K562 (cell line): ENCODE measurements at regions not wholly inside any gene's neighbourhood (a gene's known extent, or its start where the extent isn't known, plus 50 kb on each side); places are given as distances from the start of the nearest gene placed in this dataset.

Experiments used
- ATAC-seq: fragments of 200-7000 bp; cut with Tn5 transposase; 3 replicates; pipeline ENCODE4 v1.9.1; 2020; ENCODE audit warnings: moderate library complexity
- BruUV-seq: library from RNA; stranded (reverse); fragments of 400-500 nt; replicated peaks from 2 replicates; lab custom pipeline; 2021; lab: Mats Ljungman, UMichigan
- CTCF ChIA-PET: fragments of 300-600 bp; formaldehyde crosslinking; extraction: SDS; loops from one replicate; lab custom pipeline; 2021; ENCODE audit warnings: low intra/inter-chr PET ratio; lab: Yijun Ruan, JAX
- POLR2A ChIA-PET: fragments of 300-600, 350-650 bp; sonication (Branson Sonifier 250); formaldehyde crosslinking; extraction: SDS; loops from one replicate; lab custom pipeline; 2021; ENCODE audit warnings: antibody characterized with exemption, inconsistent platforms; lab: Yijun Ruan, JAX
- DNase-seq, 4 experiments: peaks; one replicate each; pipeline versions ENCODE4 v3.0.0 to v3.0.0-alpha.2; 2011 to 2018; ENCODE audit warnings: low spot score in 3 of 4, mixed read lengths in 3 of 4; ENCODE audit errors: extremely low read depth in 1 of 4
- FAIRE-seq: peaks from 2 replicates; lab custom pipeline; 2011; peaks lifted over from hg19 to GRCh38; lab: Jason Lieb, UNC
- H2AFZ ChIP-seq: 2 replicates; pipeline ENCODE4 v1.6.0; 2011; ENCODE audit warnings: low read depth, low read length, control low read depth, inconsistent platforms
- H3K27ac ChIP-seq: fragments of 200-600 bp; 3 replicates; pipeline ENCODE4 v1.8.0; 2011; ENCODE audit warnings: low read depth, mild to moderate bottlenecking, control low read depth, inconsistent platforms, low read length, moderate library complexity, mixed read lengths; ENCODE audit errors: extremely low read depth
- H3K27me3 ChIP-seq, 2 experiments: fragments of 300-600 bp in 1 of 2; 2 replicates in 1 of 2; 3 replicates in 1 of 2; pipeline versions ENCODE4 v1.6.0 to v1.8.0; 2011; ENCODE audit warnings: inconsistent platforms in 2 of 2, low read length in 2 of 2, mild to moderate bottlenecking in 1 of 2, mixed read lengths in 1 of 2, moderate library complexity in 1 of 2; ENCODE audit not compliant: control insufficient read depth in 2 of 2, insufficient read depth in 2 of 2
- H3K36me3 ChIP-seq: fragments of 300-600 bp; 3 replicates; pipeline ENCODE4 v1.8.0; 2011; ENCODE audit warnings: mild to moderate bottlenecking, low read length, inconsistent platforms; ENCODE audit not compliant: control insufficient read depth, insufficient read depth
- H3K4me1 ChIP-seq, 2 experiments: fragments of 200-600 bp in 1 of 2; replicated peaks in 1 of 2; 2 replicates in 1 of 2; 3 replicates in 1 of 2; pipeline versions ENCODE4 v1.5.1 to v1.8.0; 2011; ENCODE audit warnings: inconsistent platforms in 2 of 2, low read length in 2 of 2, mild to moderate bottlenecking in 1 of 2, mixed read lengths in 1 of 2, moderate library complexity in 1 of 2; ENCODE audit not compliant: control insufficient read depth in 2 of 2, insufficient read depth in 2 of 2
- H3K4me2 ChIP-seq: 2 replicates; pipeline ENCODE4 v1.6.1; 2011; ENCODE audit warnings: low read length, control low read depth, inconsistent platforms, mixed read lengths; ENCODE audit not compliant: insufficient read depth
- H3K4me3 ChIP-seq: fragments of 200-600 bp; sonication (generic), shearing (Covaris generic); 2 replicates; pipeline ENCODE4 v1.5.1; 2016; ENCODE audit warnings: control low read depth, inconsistent platforms
- H3K79me2 ChIP-seq: fragments of 200-600 bp; 3 replicates; pipeline ENCODE4 v1.8.0; 2011; ENCODE audit warnings: low read length, inconsistent platforms; ENCODE audit not compliant: control insufficient read depth, insufficient read depth
- H3K9ac ChIP-seq, 2 experiments: 2 replicates each; pipeline versions ENCODE4 v1.6.0 to v1.6.1; 2011; ENCODE audit warnings: low read depth in 2 of 2, low read length in 2 of 2, control low read depth in 1 of 2, inconsistent platforms in 1 of 2, mild to moderate bottlenecking in 1 of 2, mixed read lengths in 1 of 2; ENCODE audit not compliant: insufficient read depth in 1 of 2
- H3K9me1 ChIP-seq: one replicate; pipeline ENCODE4 v1.6.0; 2011; ENCODE audit warnings: inconsistent platforms, mild to moderate bottlenecking, low read length, moderate library complexity; ENCODE audit not compliant: control insufficient read depth, insufficient read depth
- H3K9me3 ChIP-seq: replicated peaks from 2 replicates; pipeline ENCODE4 v1.5.1; 2011; ENCODE audit warnings: low read depth, low read length, inconsistent platforms; ENCODE audit not compliant: control insufficient read depth, insufficient read depth
- H4K20me1 ChIP-seq: replicated peaks from 2 replicates; pipeline ENCODE4 v1.6.1; 2011; ENCODE audit warnings: low read length, inconsistent platforms, mixed read lengths; ENCODE audit not compliant: control insufficient read depth, insufficient read depth
- CBX3 ChIP-seq, 2 experiments: IDR thresholded peaks; 1 replicate in 1 of 2; 2 replicates in 1 of 2; pipeline ENCODE4 v1.6.1; 2012; ENCODE audit warnings: inconsistent platforms in 2 of 2, low read length in 2 of 2, borderline replicate concordance in 1 of 2, control low read depth in 1 of 2
- CSDE1 ChIP-seq, 2 experiments: fragments of 450-650 bp; IDR thresholded peaks; 2 replicates each; pipeline ENCODE4 v1.6.1; 2016; ENCODE audit warnings: mild to moderate bottlenecking in 1 of 2
- DPF2 ChIP-seq: fragments of 450-650 bp; IDR thresholded peaks from 2 replicates; pipeline ENCODE4 v1.6.1; 2016
- HIVEP1 ChIP-seq: fragments of 250-450 bp; sonication (Bioruptor Pico); IDR thresholded peaks from 2 replicates; pipeline ENCODE4 v1.4.0; 2020; ENCODE audit warnings: mild to moderate bottlenecking
- JUN ChIP-seq, 2 experiments: sonication (generic) in 1 of 2; formaldehyde crosslinking in 1 of 2; IDR thresholded peaks; 2 replicates each; pipeline versions ENCODE4 v1.6.1 to v1.8.0; 2012 to 2022; ENCODE audit warnings: borderline replicate concordance in 2 of 2, mild to moderate bottlenecking in 2 of 2, improper control_type of control experiment in 1 of 2, low read depth in 1 of 2, low read length in 1 of 2, missing genetic modification reagents in 1 of 2
- MEIS2 ChIP-seq: fragments of 450-650 bp; IDR thresholded peaks from 2 replicates; pipeline ENCODE4 v1.6.1; 2014; ENCODE audit warnings: mild to moderate bottlenecking; ENCODE audit not compliant: partially characterized antibody
- RB1 ChIP-seq: fragments of 450-650 bp; IDR thresholded peaks from 2 replicates; pipeline ENCODE4 v1.6.1; 2017; ENCODE audit warnings: low read depth, mild to moderate bottlenecking
- XRCC4 ChIP-seq: IDR thresholded peaks from one replicate; pipeline ENCODE4 v1.6.1; 2011; ENCODE audit not compliant: insufficient read depth, insufficient read length; ENCODE audit errors: extremely low read depth
- ZEB2 ChIP-seq: fragments of 450-650 bp; IDR thresholded peaks from 2 replicates; pipeline ENCODE4 v1.6.1; 2016
- ZNF354B ChIP-seq: fragments of 250-450 bp; sonication (Bioruptor Pico); IDR thresholded peaks from 2 replicates; pipeline ENCODE4 v1.4.0; 2020
- ZNF431 ChIP-seq: sonication (generic); formaldehyde crosslinking; IDR thresholded peaks from 2 replicates; pipeline ENCODE4 v1.8.0; 2022; ENCODE audit warnings: mild to moderate bottlenecking, missing genetic modification reagents
- WGBS: fragments of 100-300 bp; shearing (Covaris generic); methylation state at CpG from one replicate; pipeline ENCODE4 v1.1.6; 2016; ENCODE audit warnings: low coverage, mixed read lengths; ENCODE audit not compliant: insufficient coverage; ENCODE audit errors: missing lambda C conversion rate; 5-methylcytosine and 5-hydroxymethylcytosine counted together
- in situ Hi-C: fragments of 300-500 bp; cut with MboI; formaldehyde crosslinking; loops from 4 replicates; pipeline ENCODE4 v1.15.0; 2018; ENCODE audit warnings: inconsistent platforms, mixed read lengths
- intact Hi-C: fragments of 100-400 bp; cut with micrococcal nuclease; formaldehyde crosslinking; loops from 2 replicates; pipeline ENCODE4 v1.14.2; 2022
- TF ChIP-seq, protein P1 (sequence below): sonication (generic); formaldehyde crosslinking; IDR thresholded peaks from 2 replicates; pipeline ENCODE4 v1.8.0; 2022; ENCODE audit warnings: mild to moderate bottlenecking, missing genetic modification reagents
- TF ChIP-seq, protein P2 (sequence below): IDR thresholded peaks from 2 replicates; pipeline ENCODE4 v1.6.1; 2016; ENCODE audit warnings: missing genetic modification characterization, missing compliant biosample characterization

DNA sequence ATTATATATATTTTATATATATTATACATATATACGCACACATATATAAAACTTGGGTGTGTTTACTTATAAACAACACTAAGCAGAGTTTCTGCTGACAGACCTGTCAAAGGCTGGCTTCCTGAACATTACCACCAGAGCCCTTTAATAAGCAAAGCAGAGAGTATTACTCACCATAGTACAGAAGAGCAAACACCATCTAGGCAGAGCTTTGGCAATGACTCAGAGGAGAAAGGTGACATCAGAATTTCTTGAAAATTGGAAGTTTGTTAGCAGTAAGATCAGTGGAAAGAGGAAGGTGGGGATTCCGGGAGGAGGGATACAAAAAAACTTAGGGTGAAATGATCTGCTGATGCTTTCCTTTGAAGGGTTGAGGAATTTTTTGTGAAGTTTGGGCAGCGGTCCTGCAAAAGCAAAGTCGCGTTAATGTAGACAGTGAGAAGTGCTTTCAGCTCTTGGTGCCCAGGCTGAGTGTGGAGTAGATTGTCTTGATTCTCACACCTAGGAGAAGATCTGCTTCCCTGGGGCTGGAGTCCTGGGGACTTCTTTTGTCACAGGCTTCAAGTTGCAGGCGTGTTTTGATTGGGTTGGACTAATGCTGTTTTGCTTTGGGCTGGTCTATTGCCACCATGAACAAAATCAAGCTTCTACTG, 109.6 kb upstream of the BACH2 start (continued):
- no peak for TF ChIP-seq ZNF431 (CRISPR knock-in tag)
- no peak for TF ChIP-seq ZNF354B (CRISPR knock-in tag)
- TF ChIP-seq MEIS2 = peak; percentile 21
- TF ChIP-seq DPF2 = peak; percentile 52
- TF ChIP-seq RB1 = no peak
- peak; percentile 94 for TF ChIP-seq JUN (IDR thresholded peaks at IDR 0.05; ENCODE audit: borderline replicate concordance, low read depth, low read length)
- no peak for TF ChIP-seq JUN (CRISPR knock-in tag; IDR thresholded peaks at IDR 0.05; ENCODE audit: borderline replicate concordance)

DNA sequence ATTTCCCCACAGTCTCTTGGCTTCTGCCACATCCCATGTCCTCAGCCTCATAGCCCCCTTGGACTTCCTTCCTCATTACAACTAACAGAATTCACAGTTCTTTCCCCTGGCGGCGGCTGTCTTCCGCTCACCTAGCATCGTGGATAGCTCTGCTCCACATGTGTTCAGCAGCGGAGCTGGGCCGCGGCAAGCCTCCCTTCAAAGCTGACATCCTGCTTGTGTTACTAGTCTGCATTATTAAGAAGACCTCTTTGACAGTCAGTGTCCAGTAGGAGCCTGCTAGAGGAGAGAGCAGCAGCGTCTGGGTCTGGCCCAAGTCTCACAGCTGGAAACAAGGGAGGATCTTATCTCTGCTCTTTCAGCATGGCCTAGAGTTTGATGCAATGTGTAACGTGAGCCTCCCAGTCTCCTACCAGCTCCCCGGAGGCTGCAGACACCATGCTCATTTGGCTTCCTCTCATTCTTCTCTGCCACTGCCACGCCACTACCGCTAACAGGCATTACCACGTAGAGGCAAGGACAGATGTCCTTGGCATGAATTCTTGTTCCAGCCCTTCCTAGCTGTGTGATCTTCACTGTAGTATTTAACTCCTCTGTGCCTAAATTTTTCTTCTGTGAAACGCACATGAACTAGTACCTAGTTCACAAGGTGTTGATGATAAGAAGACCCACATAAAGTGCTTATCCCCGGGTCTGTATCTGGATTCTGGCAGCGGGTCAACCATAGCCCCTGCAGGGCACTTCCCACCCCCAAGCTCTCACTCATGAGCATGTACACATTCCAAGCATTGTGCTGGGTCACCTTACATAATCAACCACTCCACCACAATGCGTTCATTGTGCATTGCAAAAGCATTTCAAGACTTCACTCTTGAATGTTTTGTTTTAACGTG, 107.1 kb upstream of the BACH2 start:
- FAIRE-seq = peak; percentile 99
- CTCF ChIA-PET = no interaction called here
- BruUV-seq = no TSS peak
- Histone ChIP-seq H3K9ac (peak overlapping the region; percentile 6 to 35; a peak in 3 of 4 replicates), H3K4me3 (no peak overlapping the region), H3K27me3 (no peaks in the 10 kb centered on the region), H3K4me2 (peak overlapping the region; percentile 77), H3K36me3 (no peaks in the 10 kb centered on the region), H3K79me2 (no peaks in the 10 kb centered on the region), H4K20me1 (no peaks in the 10 kb centered on the region), H3K9me3 (no peaks in the 10 kb centered on the region), H2AFZ (peak overlapping the region; percentile 83), H3K4me1 (peaks cover 30 to 40% of the 10 kb centered on the region in 2 experiments; a peak in 4 of 5 replicates), H3K27ac (peak overlapping the region; percentile 62), H3K9me1 (no peaks in the 10 kb centered on the region)
- WGBS = 2% methylated on average over 18 of the region's 18 CpGs
- POLR2A ChIA-PET = interaction anchor here (0.6 to 1.1 kb wide), 9 partner anchors 9 to 71 kb away, joined by 3 to 7 read pairs (median 3); no protein-coding TSS in a partner anchor
- intact Hi-C loops (loop anchor here (1.0 to 2.0 kb wide), 2 partner anchors 55 to 75 kb away; no protein-coding TSS in a partner anchor), in situ Hi-C loops (loop anchor here (5.0 kb wide), 1 partner anchor 74 kb away; no protein-coding TSS in a partner anchor)
- DNase-seq = peak; percentile 76 to 93 (median 84)
- ATAC-seq = peak; percentile 96
- TF ChIP-seq, protein P1, sequence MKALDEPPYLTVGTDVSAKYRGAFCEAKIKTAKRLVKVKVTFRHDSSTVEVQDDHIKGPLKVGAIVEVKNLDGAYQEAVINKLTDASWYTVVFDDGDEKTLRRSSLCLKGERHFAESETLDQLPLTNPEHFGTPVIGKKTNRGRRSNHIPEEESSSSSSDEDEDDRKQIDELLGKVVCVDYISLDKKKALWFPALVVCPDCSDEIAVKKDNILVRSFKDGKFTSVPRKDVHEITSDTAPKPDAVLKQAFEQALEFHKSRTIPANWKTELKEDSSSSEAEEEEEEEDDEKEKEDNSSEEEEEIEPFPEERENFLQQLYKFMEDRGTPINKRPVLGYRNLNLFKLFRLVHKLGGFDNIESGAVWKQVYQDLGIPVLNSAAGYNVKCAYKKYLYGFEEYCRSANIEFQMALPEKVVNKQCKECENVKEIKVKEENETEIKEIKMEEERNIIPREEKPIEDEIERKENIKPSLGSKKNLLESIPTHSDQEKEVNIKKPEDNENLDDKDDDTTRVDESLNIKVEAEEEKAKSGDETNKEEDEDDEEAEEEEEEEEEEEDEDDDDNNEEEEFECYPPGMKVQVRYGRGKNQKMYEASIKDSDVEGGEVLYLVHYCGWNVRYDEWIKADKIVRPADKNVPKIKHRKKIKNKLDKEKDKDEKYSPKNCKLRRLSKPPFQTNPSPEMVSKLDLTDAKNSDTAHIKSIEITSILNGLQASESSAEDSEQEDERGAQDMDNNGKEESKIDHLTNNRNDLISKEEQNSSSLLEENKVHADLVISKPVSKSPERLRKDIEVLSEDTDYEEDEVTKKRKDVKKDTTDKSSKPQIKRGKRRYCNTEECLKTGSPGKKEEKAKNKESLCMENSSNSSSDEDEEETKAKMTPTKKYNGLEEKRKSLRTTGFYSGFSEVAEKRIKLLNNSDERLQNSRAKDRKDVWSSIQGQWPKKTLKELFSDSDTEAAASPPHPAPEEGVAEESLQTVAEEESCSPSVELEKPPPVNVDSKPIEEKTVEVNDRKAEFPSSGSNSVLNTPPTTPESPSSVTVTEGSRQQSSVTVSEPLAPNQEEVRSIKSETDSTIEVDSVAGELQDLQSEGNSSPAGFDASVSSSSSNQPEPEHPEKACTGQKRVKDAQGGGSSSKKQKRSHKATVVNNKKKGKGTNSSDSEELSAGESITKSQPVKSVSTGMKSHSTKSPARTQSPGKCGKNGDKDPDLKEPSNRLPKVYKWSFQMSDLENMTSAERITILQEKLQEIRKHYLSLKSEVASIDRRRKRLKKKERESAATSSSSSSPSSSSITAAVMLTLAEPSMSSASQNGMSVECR (CRISPR knock-in tag) = peak; percentile 84
- TF ChIP-seq, protein P2, sequence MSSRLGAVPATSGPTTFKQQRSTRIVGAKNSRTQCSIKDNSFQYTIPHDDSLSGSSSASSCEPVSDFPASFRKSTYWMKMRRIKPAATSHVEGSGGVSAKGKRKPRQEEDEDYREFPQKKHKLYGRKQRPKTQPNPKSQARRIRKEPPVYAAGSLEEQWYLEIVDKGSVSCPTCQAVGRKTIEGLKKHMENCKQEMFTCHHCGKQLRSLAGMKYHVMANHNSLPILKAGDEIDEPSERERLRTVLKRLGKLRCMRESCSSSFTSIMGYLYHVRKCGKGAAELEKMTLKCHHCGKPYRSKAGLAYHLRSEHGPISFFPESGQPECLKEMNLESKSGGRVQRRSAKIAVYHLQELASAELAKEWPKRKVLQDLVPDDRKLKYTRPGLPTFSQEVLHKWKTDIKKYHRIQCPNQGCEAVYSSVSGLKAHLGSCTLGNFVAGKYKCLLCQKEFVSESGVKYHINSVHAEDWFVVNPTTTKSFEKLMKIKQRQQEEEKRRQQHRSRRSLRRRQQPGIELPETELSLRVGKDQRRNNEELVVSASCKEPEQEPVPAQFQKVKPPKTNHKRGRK = no peak
- peak; percentile 44 for TF ChIP-seq ZEB2
- no peak for TF ChIP-seq HIVEP1 (CRISPR knock-in tag)
- peak in 1 of 2 experiments; percentile 84; a peak in 1 of 3 replicates for TF ChIP-seq CBX3 (IDR thresholded peaks at IDR 0.05; ENCODE audit: borderline replicate concordance in 1 of 2, low read length in 2 of 2)
- no peak for TF ChIP-seq CSDE1 (IDR thresholded peaks at IDR 0.05)
- TF ChIP-seq XRCC4 = no peak
